Activated CD8-positive, alpha-beta memory T cell treated with anti-CD3 and anti-CD28 coated beads, Interleukin-2, amount 50 U/mL, for 4 hours (primary cell): ENCODE measurements at regions not wholly inside any gene's neighbourhood (a gene's known extent, or its start where the extent isn't known, plus 50 kb on each side); places are given as distances from the start of the nearest gene placed in this dataset.

ENCODE experiments used
- DNase-seq: peaks from one replicate; pipeline ENCODE4 v3.0.0-alpha.2; 2020

DNA sequence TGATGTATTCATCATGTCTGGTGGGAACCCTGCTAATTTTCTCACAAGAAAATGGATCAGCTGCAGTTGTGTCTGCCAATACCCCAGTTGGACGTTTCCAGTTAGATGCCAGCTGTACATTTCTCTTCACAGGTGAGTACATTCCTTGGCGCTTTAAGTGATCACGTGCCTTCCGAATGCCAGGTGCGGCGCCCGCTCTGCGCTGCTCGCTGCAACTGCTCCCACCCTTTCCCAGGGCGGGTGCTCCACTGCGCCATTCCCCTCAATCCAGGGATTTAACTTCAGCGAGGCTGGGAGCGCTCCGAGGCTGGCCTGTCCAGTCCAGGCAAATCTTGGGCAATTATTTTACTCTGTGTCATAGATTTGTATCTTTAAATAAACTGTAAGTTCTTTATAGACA lies 225.0 kb upstream of the RAB6C start:
- no peak for DNase-seq

DNA sequence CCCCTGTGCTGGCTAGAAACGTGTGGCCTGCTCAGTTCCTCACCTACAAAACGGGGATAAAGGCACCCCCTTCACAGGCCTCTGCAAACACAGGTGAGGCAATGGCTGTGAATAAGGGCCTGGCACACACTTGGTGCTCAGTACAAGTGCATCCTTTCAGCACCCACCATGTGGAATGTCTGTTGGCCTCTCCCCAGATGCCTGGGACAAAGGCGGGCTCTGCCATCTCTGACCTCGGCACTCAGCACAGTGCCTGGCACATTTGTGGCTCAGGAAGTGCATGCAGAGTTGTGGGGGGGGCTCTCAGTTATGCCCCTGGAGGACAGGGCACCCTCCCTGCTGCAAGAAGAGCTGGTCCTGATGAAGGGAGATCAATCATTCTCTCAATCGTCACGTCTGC lies 224.6 kb upstream of the RAB6C start:
- no peak for DNase-seq

DNA sequence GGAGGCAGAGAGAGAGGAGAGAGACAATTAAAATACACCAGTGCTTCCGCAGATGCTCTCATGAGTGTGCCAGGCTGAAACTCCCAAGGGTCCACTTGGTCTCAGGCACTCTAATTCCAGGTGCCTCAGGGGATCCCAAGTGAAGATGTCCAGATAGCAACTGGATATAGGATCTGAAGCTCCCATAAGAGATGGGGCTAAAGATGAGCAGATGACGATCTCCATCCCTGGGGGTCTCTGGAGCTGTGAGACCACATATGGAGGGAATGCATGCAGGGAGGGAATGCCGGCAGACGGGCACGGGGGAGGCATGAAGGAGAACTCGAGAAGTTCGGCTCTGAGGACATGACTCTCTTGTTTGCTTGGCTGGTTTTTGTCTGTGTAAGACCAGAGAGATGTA lies 223.7 kb upstream of the RAB6C start:
- no peak for DNase-seq

DNA sequence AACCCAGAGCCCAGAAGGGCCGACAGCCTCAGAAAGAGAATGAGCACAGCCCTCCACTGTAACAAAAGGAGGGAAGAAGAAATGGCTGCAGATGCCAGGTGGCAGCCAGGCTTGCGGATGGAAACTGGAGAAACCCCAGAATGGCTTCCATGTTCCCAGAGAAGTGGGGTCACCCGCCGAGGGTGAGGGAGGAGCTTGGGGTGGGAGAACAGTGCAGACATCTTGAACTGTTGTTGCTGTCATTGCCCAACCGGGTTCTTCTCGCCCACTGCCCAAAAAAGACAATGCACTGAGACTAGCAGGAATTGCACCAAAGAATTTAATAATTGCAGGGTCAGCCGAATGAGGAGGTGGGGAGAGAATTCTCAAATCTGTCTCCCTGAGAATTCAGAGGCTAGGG lies 223.2 kb upstream of the RAB6C start:
- no peak for DNase-seq

DNA sequence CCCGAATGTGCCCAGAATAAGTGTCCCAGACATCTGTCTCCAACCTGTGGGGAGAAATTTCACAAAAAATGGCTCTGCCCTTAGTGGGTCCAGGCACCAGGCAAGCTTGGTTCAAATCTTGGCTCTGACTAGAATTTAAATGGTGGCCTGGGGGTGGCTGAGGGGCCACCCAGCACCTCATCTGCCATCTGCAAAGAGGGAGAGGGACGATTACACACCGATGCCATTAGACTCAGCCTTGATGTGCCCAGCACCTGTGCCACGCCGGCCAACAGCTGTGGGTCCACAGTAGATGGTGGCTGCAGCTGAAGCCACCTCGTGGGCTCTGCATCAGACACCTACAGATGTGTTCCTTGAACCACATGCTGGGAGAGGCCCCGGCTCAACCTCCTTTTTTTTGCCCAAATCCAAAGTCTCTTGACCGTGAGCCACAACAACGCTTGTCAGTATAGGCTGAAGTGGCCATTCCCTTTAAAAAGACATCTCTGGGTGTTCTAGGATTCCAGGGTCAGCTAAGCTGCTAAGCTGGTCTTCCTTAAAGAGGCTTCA lies 222.0 kb upstream of the RAB6C start:
- no peak for DNase-seq

DNA sequence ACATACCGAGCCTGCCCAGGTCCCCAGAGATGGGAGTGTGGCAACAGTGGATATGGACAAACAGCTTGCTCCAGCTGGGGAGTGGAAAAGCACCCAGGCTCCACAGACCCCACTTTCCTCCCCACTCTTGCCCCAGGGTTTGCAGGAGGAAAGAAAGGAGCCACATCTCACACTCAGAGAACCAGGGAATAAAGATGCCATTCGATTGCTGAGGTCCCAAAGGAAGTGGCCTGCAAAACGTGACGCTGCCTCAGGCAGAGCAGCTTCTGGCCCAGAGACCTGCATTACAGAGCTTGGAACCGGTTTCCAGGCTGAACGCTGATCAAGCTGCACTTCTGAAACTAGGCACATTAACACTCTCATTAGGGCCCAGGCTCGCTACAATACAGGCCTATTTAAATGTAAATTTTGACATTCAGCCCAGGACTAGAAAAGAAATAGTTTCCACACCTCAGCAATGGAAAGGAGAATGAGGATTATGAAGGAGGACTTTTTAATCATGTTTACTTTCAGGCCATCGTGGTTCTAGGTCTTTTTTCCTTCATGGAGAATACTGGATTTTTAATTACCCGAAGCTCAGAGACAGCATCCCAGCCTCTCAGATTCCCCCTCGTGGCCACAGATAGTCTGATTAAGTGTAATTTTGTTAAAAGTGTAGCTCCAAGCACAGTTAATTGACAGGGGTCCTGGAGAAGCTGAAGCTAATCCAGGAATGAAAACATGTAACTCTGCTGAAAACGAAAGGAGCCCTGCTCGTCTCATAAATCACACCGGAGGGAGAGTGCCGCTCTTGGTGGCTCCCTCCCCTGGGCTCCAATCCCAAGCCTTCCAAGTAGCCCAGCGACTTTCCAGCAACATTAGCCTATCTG lies 221.3 kb upstream of the RAB6C start:
- no peak for DNase-seq

DNA sequence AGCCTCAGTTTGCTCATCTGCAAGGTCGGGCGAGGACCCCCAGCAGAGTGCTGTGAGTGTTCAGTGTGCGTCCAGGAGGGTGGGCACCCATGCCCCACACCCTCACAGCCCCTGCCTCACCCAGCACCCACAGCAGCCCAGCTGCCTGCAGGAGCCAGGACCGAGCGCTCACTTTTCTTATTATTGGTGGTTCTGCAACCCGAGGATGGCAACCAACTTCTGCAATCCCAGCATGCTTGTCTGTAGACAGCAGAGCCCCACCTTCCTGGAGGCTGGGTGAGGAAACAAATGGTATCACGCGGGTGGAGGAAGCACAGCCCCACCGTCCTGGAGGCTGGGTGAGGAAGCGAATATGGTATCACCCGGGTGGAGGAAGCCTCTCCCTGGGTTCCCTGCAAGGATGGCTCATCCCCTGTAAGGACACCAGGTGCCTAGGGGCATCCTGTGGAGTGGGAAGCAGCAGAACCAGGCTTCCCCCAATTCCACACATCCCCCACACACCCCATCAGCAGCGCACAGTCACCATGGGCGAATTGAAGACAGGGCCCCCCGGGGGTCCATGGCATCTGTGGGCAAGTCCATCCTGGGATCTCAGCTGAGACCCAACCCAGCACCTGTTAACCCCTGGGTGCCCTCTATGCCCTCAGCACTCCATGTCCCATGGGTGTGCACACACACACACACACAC lies 220.5 kb upstream of the RAB6C start:
- no peak for DNase-seq

DNA sequence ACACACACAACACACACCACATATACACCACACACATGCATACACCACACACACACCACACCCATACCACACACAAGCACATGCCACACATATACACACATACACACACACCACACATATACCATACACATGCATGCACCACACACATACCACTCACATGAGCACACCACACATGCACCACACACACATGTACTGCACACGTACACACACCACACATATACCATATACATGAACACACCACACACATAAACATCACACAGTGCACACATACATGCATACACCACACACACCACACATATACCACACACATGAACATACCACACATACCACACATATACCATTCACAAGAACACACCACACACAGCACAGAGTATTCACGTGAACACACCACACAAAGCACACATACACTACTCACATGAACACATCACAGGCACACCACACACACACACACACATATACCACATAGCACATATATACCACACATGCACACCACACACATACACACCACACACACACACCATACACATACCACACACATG lies 219.9 kb upstream of the RAB6C start:
- no peak for DNase-seq

DNA sequence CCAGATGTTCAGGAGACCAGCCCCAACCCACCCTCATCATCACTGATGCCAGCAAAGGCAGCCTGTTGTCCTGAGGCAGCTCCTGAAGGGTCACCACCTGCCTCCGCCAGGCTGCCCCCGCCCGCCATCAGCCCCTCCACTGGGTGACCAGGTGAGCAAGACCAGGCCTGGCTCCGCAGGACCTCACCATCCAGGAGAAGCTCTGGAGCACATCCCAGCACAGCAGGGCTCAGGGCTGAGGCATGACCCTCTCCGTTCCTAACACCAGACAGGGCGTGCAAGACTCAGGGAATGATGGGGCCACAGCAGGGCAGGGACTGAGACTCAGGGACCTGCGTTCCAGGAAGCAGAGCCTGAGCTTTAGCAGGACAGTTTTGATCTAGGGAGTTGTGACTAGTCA lies 218.8 kb upstream of the RAB6C start:
- no peak for DNase-seq

DNA sequence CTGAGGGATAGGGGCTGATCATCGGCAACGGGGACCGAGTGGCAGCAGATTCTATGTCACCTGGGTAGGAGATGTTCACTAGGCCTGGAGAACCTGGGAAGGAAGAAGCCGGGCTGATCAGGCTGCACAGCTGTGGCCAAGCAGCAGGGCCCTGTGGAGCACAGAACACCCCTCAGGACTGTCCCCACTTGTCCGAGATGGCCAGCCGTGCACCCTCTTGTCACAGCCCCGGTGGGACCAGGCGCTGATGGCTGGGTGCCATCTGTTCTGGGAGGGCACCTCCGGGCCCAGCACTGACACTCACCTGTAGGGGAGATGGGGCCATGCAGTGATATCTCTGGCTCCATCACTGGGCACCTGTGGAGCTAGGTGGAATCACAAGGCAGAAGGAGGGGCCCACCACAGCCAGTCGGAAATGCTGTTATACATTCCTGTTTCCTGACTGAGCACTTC lies 217.9 kb upstream of the RAB6C start:
- DNase-seq = no peak

DNA sequence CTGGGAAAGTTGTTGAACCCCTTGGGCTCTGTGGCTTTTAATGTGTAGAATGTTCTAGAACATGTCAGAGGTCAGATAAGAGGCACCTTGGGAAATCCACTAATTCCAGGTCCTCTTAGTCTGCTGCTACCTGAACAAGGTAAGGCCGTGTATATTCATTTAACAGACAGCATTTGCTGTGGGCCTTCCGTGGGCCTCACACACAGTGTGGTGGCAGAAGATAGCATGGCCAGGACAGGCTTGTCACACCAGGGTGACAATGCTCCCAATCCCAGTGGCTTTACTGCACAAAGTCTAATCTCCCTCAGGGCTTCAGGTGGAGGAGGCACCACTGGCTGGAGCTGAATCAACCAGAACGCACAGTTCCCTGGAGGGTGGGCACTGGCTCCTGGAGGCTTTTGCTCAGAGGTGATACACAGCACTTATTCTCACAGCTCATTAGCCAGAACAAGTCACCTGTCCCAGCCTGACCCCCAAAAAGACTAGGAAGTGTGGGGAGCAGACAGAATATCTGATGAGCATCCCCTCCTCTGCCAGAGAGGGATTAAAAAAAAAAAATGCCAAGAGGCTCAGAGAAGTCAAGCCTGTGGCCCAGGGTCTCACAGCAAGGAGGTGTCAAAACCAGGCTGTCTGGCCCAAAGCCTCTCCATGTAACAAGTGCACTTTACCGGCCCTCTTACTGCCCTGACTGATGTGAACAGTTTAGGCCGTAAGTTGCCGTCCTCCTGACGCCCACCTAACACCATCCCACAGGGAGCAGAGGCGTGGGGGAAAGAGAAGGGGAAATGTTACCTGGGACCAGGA lies 216.9 kb upstream of the RAB6C start:
- no peak for DNase-seq

DNA sequence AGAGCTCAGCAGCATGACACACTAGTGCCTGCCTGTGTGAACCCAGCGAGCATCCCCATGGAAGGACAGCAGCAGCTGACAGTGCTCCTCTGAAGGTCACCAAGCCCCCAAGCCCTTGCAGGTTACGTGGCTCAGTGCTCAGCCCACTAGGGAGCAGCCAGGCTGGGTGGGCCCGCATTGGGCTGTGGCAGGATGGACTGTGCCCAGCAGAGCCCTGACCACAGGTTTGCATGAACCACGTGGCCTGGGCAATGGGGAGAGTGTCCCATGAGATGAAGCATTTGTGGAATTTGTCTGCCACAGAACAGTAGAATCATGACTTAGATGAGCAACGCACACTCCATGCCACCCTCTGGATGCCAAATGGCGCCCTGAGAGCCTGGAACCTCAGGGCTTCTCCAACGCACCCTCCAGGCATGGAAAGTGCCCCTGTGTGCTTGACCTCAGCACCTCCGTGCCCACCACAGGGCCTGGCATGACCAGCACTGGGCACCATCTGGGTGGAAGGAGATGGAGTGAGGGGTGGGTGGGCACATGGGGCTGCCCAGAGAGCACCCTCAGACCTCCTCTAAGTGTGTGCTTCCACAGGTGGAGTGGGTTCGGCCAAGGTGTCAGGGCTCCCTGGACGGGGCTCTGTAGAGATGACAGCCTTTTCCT lies 216.1 kb upstream of the RAB6C start:
- DNase-seq = no peak

DNA sequence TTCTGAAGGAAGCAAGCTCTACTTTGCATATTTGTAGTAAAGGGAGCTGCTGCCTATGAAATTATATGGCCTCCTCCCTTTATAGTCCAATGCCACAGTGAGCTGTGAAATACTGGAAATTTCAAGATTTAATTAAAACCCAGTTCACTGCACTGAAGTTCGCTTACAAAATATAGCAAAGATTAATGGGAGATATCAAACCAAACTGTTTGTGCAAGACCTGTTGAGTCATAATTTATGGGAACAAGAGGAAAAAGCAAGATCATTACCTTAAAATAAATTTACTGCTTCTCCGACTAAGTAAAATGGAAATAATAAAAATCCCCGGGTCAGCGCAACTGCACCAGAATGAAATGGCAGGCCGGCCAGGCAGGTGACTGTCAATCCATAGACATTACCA lies 215.5 kb upstream of the RAB6C start:
- DNase-seq = no peak

DNA sequence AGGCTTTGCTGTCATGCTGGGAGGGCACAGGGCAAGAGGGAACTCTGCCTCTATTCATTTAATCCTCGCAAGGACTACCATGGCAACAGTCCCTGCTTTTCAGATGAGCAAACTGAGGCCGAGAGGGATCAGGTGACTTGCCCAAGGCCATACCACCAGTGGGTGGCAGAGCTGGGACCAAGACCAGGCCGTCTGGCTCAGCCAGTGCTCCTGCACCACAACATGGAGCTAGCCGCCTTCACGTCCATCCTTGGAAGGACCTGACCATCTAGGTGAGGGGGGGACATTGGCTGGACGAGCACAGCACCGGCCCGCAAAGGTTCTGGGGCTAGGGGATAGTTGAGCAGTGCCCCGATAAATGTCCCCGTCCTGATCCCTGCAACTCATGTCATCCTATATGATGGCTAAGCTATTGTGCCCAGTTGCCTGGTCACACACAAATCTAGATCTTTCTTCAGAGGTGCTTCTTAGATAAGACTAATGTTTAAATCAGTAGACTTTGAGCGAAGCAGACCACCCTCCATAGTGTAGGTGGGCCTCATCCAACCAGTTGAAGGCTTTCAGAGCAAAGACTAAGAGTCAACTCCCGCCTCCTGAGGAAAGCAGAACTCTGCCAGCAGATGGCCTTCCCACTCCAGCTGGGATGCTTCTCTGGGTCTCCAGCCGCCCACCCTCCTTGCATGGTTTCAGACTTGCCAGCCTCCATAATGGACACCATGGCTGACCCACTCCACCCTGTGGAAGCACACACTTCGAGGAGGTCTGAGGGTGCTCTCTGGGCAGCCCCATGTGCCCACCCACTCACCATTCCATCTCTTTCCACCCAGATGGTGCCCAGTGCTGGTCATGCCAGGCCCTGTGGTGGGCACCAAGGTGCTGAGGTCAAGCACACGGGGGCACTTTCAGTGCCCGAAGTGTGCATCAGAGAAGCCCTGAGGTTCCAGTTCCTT lies 214.8 kb upstream of the RAB6C start:
- no peak for DNase-seq

DNA sequence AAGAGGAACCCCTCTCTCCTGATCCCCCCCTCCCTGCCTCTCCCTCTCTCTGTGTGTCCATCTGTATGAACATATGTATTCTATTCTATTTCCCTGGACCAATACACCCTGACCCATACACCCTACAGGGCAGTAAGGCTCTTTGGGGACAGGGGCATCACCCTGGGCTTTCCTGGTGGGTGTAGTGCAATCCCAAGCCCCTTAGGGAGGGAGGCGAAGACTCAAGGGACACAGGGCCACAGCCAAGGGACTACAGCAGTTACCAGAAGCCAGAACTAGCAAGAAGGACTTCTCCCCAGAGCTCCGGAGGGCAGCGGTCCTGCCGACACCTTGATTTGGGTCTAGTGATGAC lies 214.2 kb upstream of the RAB6C start:
- DNase-seq = no peak

DNA sequence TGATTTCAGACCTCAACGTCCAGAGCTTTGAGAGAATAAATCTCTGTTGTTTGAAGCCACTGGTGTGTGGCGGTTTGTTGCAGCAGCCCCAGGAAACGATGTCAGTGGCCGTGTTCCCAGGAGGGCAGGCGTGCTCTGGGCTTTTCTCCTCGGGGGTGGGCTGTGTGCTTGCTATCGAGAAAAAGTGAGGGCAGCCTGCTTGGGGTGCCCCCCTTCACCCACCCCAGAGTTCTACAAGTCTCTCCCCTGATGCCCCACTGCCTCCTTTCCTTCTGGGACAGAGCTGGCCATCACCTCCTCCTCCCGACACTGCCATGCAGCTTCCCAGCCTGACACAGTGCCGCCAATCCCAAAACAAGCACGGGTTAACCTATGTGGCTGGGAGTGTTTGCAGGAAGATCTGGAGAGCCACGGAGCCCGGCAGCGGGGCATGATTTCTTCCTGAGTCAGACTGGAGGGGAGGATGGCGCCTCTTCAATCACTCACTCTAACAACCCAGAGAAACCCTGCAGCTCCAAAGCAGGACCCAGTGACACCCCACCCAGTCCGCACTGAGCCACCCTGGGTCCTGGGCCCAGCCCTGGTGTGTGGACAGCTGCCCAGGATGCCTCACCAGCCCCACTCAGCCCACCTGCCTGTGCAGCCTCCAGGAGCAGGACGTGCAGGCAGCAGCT lies 213.7 kb upstream of the RAB6C start:
- DNase-seq = no peak

DNA sequence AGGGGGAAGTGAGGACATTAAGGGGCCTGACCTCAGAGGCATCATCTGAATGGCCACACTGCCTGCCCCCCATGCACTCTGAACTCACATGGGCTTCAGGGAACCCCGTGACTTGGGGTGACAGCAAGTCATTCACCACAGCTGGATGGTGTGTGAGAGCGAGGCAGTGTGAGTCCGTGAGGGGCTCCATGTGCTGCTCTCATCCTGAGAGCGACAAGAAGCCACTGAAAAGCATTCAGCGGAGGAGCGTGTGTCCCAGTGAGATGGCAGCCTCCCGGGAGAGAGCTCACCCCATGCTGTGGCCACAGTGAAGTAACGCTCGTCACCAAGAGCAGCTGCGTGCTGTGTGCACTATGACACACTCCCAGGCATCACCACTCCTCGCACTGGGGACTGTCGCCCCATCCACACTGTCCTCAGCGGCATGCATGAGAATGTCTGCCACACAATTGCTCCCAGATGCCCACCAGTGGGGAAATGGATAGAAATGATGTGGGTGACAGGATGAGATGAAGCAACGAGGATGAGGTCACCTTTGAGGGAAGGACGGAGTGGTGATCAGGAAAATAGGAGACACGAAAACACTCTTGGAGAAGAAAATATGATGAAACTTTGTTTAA lies 213.0 kb upstream of the RAB6C start:
- DNase-seq = no peak

DNA sequence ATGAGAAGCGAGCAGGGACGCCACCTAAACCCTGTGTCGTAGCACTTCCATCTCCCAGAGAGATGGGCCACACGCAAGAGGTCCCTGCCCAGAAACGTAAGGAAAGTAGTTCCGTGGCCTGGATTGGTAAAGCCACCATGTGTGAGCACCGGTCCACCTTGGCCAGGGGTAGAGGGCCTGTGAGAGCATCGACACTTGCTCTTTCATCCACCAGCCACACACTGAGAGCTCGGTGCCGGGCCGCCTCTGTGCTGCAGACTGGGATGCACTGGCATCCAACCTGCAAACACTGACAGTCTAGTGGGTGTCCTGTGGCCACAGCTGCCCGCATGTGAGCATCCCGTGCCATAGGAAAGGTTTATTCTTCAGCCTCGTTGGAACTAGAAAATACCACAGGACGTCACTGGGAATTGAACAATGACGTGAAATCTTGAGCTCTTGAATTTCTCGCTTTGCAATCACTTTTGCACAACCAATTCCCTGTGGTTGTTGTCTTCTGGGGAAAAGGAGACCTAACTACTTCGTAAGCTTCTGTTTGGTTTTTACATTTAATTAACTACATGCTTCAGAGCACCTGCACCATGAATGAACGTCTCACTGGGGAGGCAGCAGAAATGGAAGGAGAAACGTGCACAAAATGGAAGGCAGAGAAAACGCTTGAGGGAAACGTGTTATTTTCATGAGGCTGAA lies 212.0 kb upstream of the RAB6C start:
- no peak for DNase-seq

DNA sequence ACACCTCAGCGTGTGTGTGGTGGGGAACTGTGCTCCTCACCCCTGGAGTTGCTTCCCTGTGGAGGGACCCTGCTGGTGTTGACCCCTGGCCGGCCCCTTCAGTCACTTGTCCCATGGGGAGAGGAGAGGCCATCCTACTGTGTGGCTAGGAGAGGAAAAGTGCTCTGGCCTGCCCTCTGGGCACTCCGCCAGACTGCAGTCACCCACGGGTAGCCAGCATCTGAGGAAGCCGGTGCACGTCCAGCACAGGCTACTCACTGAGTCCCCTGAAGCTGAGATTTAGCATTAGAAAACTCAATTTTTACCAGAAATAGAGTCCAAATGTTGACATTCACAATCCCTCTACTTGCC lies 211.5 kb upstream of the RAB6C start:
- DNase-seq = no peak
